ENCODE measurements at regions not wholly inside any gene's neighbourhood (a gene's known extent, or its start where the extent isn't known, plus 50 kb on each side); places are given as distances from the start of the nearest gene placed in this dataset.
A peak's percentile ranks its signal among the peaks of the same experiment; 100 is the strongest.
"Not testable (repeated sequence)": the region's sequence is repeated elsewhere in the genome, so short reads cannot be mapped to it uniquely, and the experiment has no call there.

- intact Hi-C loops (cut with DNase I), result no loop called here
Observed at GRCh38 chr22:22728382-22728781, 84.0 kb downstream of the GGTLC2 start.

GRCh38 chr22:22730655-22731373 is 86.4 kb downstream of the GGTLC2 start:
- peak; percentile 64 to 87 for DNase-seq (ENCODE audit: extremely low spot score in 2 of 2)
- H3K27me3 ChIP-seq, result no peaks in the 10 kb centered on the region
- no peaks in the 10 kb centered on the region for H3K36me3 ChIP-seq
- H3K27ac ChIP-seq, result no peak overlapping the region
- no peak overlapping the region for H3K4me3 ChIP-seq
- intact Hi-C loops (cut with DNase I), result no loop called here
- no peaks in the 10 kb centered on the region for H3K4me1 ChIP-seq
- H3K9me3 ChIP-seq, result no peaks in the 10 kb centered on the region
- no peak for TF ChIP-seq POLR2AphosphoS5 (IDR thresholded peaks at IDR 0.05; ENCODE audit: insufficient read depth in 1 of 2, low read depth in 1 of 2)

More at GRCh38 chr22:22728382-22728781, 84.0 kb downstream of the GGTLC2 start:
- Histone ChIP-seq H3K4me1 (no peaks in the 10 kb centered on the region), H3K27ac (no peak overlapping the region), H3K4me3 (no peak overlapping the region), H3K27me3 (no peaks in the 10 kb centered on the region), H3K36me3 (no peaks in the 10 kb centered on the region), H3K9me3 (no peaks in the 10 kb centered on the region)
- no peak for TF ChIP-seq POLR2AphosphoS5 (IDR thresholded peaks at IDR 0.05; ENCODE audit: insufficient read depth in 1 of 2, low read depth in 1 of 2)
- TF ChIP-seq CTCF (IDR thresholded peaks at IDR 0.05), result no peak
- TF ChIP-seq POLR2A (IDR thresholded peaks at IDR 0.05), result no peak
- DNase-seq (ENCODE audit: extremely low spot score in 2 of 2), result no peak

- no peak for TF ChIP-seq POLR2A (IDR thresholded peaks at IDR 0.05)
- TF ChIP-seq POLR2AphosphoS5 (IDR thresholded peaks at IDR 0.05; ENCODE audit: insufficient read depth in 1 of 2, low read depth in 1 of 2), result no peak
- TF ChIP-seq CTCF (IDR thresholded peaks at IDR 0.05), result no peak
- peak in 1 of 2 donors; percentile 42 for DNase-seq (ENCODE audit: extremely low spot score in 2 of 2)
- Histone ChIP-seq H3K4me3 (no peak overlapping the region), H3K27ac (no peak overlapping the region), H3K9me3 (no peaks in the 10 kb centered on the region), H3K27me3 (no peaks in the 10 kb centered on the region), H3K36me3 (no peaks in the 10 kb centered on the region), H3K4me1 (no peaks in the 10 kb centered on the region)
- intact Hi-C loops (cut with DNase I), result no loop called here
Observed at GRCh38 chr22:22731374-22731676, 86.9 kb downstream of the GGTLC2 start.

- H3K27me3 ChIP-seq; H3K9me3 ChIP-seq; H3K27ac ChIP-seq; H3K36me3 ChIP-seq; H3K4me1 ChIP-seq; intact Hi-C loops (cut with DNase I); H3K4me3 ChIP-seq: not testable (repeated sequence)
- DNase-seq (ENCODE audit: extremely low spot score in 2 of 2), result peak; percentile 27 to 61
Observed at GRCh38 chr22:22733006-22733405, 88.6 kb downstream of the GGTLC2 start.

- intact Hi-C loops (cut with DNase I), result no loop called here
- H3K36me3 ChIP-seq, result no peaks in the 10 kb centered on the region
- peak; percentile 58 to 67 for DNase-seq (ENCODE audit: extremely low spot score in 2 of 2)
- H3K27ac ChIP-seq, result no peak overlapping the region
- TF ChIP-seq CTCF (IDR thresholded peaks at IDR 0.05) (no peak), POLR2A (IDR thresholded peaks at IDR 0.05) (no peak), POLR2AphosphoS5 (IDR thresholded peaks at IDR 0.05; ENCODE audit: insufficient read depth in 1 of 2, low read depth in 1 of 2) (no peak)
- H3K9me3 ChIP-seq, result no peaks in the 10 kb centered on the region
- H3K27me3 ChIP-seq, result no peaks in the 10 kb centered on the region
- no peaks in the 10 kb centered on the region for H3K4me1 ChIP-seq
- H3K4me3 ChIP-seq, result no peak overlapping the region
Observed at GRCh38 chr22:22733881-22734373, 89.5 kb downstream of the GGTLC2 start.

GRCh38 chr22:22734395-22735272 is 90.2 kb downstream of the GGTLC2 start:
- H3K4me3 ChIP-seq; H3K9me3 ChIP-seq; H3K4me1 ChIP-seq; H3K27me3 ChIP-seq; H3K36me3 ChIP-seq; intact Hi-C loops (cut with DNase I); H3K27ac ChIP-seq: not testable (repeated sequence)
- peak; percentile 71 to 79 for DNase-seq (ENCODE audit: extremely low spot score in 2 of 2)

GRCh38 chr22:22735276-22735675 is 90.9 kb downstream of the GGTLC2 start:
- H3K27ac ChIP-seq; intact Hi-C loops (cut with DNase I); H3K27me3 ChIP-seq; H3K4me1 ChIP-seq; H3K36me3 ChIP-seq; H3K4me3 ChIP-seq; H3K9me3 ChIP-seq: not testable (repeated sequence)
- peak in 1 of 2 donors; percentile 34 for DNase-seq (ENCODE audit: extremely low spot score in 2 of 2)
